Stomach (tissue), 8 donors: ENCODE measurements at regions not wholly inside any gene's neighbourhood (a gene's known extent, or its start where the extent isn't known, plus 50 kb on each side); places are given as distances from the start of the nearest gene placed in this dataset.

Experiments
- DNase-seq, 2 donors: peaks; one replicate each; pipeline versions ENCODE4 v3.0.0 to v3.0.0-alpha.2; 2013 to 2019
- H3K27ac ChIP-seq, 5 donors: fragments of 200-600 bp in 4 of 5; sonication (generic) in 4 of 5; one replicate each; pipeline ENCODE4 v1.5.1; 2013 to 2019; ENCODE audit warnings: mild to moderate bottlenecking in 1 of 5, moderate library complexity in 1 of 5
- H3K27me3 ChIP-seq, 3 donors: fragments of 200-600 bp; sonication (generic); one replicate each; pipeline ENCODE4 v1.5.1; 2017 to 2019; ENCODE audit warnings: mixed run types in 1 of 3
- H3K36me3 ChIP-seq, 4 donors: fragments of 200-600 bp; sonication (generic); 1 replicate in 3 of 4; 2 replicates in 1 of 4; pipeline ENCODE4 v1.5.1; 2016 to 2019
- H3K4me1 ChIP-seq, 4 donors: fragments of 200-600 bp; sonication (generic); one replicate each; pipeline ENCODE4 v1.5.1; 2016 to 2019
- H3K4me3 ChIP-seq, 4 donors: fragments of 200-600 bp; sonication (generic) in 3 of 4; one replicate each; pipeline ENCODE4 v1.5.1; 2016 to 2019; ENCODE audit warnings: mild to moderate bottlenecking in 1 of 4
- H3K9me3 ChIP-seq, 4 donors: fragments of 200-600 bp; sonication (generic); one replicate each; pipeline ENCODE4 v1.5.1; 2016 to 2019
- CTCF ChIP-seq, 7 experiments: fragments of 450-650 bp in 4 of 7; fragments of 200-600 bp in 3 of 7; sonication (generic) in 3 of 7; IDR thresholded peaks; one replicate each; pipeline ENCODE4 v1.5.1; 2016 to 2019; ENCODE audit warnings: antibody characterized with exemption in 7 of 7, control low read depth in 2 of 7, mild to moderate bottlenecking in 1 of 7
- EP300 ChIP-seq: sonication (generic); formaldehyde crosslinking; IDR thresholded peaks from one replicate; pipeline ENCODE4 v1.6.1; 2017; ENCODE audit warnings: antibody characterized with exemption
- POLR2A ChIP-seq, 4 donors: fragments of 450-650 bp; IDR thresholded peaks; one replicate each; pipeline ENCODE4 v1.6.1; 2016; ENCODE audit warnings: antibody characterized with exemption in 4 of 4, control low read depth in 2 of 4, mild to moderate bottlenecking in 1 of 4, moderate library complexity in 1 of 4
- POLR2AphosphoS5 ChIP-seq, 3 donors: sonication (generic); formaldehyde crosslinking; IDR thresholded peaks; one replicate each; pipeline ENCODE4 v1.6.1; 2016; ENCODE audit warnings: antibody characterized with exemption in 3 of 3
- WGBS, 5 donors: extraction: QIAGEN DNeasy Blood & Tissue Kit in 3 of 5; methylation state at CpG; one replicate each; pipeline versions ENCODE4 v1.1.5 to v1.1.7; 2013 to 2018; 5-methylcytosine and 5-hydroxymethylcytosine counted together
- intact Hi-C: fragments of 100-400 bp; cut with DNase I; formaldehyde crosslinking; loops from one replicate; pipeline ENCODE4 v1.15.1; 2023; ENCODE audit warnings: low total_unique reads
- donor health status: healthy with polysubstance abuse.
- donor health status: Bipolar disorder and iron deficiency.
- donor health status: healthy.

- no peak overlapping the region for H3K4me3 ChIP-seq
- no peaks in the 10 kb centered on the region for H3K36me3 ChIP-seq
- no peak for TF ChIP-seq POLR2AphosphoS5 (IDR thresholded peaks at IDR 0.05)
- TF ChIP-seq POLR2A (IDR thresholded peaks at IDR 0.05) = no peak
- no peak for TF ChIP-seq EP300
- no peak for TF ChIP-seq CTCF (IDR thresholded peaks at IDR 0.05)
- no peaks in the 10 kb centered on the region for H3K27me3 ChIP-seq
- H3K4me1 ChIP-seq = no peaks in the 10 kb centered on the region
- WGBS, 5 donors = 71 to 85% (median 84%) methylated on average over 3 of the region's 3 CpGs
- H3K27ac ChIP-seq = no peak overlapping the region
- no peaks in the 10 kb centered on the region for H3K9me3 ChIP-seq
- intact Hi-C loops = no loop called here
- DNase-seq = peak in 1 of 2 donors; percentile 41
These were observed 529.9 kb upstream of the ROBO1 start for GRCh38 chr3:80297720-80298119.

GRCh38 chr3:80285388-80285787 is 517.6 kb upstream of the ROBO1 start:
- 41 to 68% (median 58%) methylated on average over 1 of the region's 1 CpG for WGBS, 5 donors
- no peaks in the 10 kb centered on the region for H3K36me3 ChIP-seq
- intact Hi-C loops = no loop called here
- H3K27ac ChIP-seq = no peak overlapping the region
- DNase-seq = peak in 1 of 2 donors; percentile 7
- H3K9me3 ChIP-seq = no peaks in the 10 kb centered on the region
- TF ChIP-seq POLR2A (IDR thresholded peaks at IDR 0.05) (no peak), POLR2AphosphoS5 (IDR thresholded peaks at IDR 0.05) (no peak), EP300 (no peak), CTCF (IDR thresholded peaks at IDR 0.05) (no peak)
- no peaks in the 10 kb centered on the region for H3K4me1 ChIP-seq
- H3K27me3 ChIP-seq = no peaks in the 10 kb centered on the region
- no peak overlapping the region for H3K4me3 ChIP-seq

GRCh38 chr3:80283783-80284182 is 516.0 kb upstream of the ROBO1 start:
- Histone ChIP-seq H3K4me3 (no peak overlapping the region), H3K36me3 (no peaks in the 10 kb centered on the region), H3K9me3 (no peaks in the 10 kb centered on the region), H3K4me1 (no peaks in the 10 kb centered on the region), H3K27ac (no peak overlapping the region), H3K27me3 (no peaks in the 10 kb centered on the region)
- no peak for DNase-seq
- intact Hi-C loops = no loop called here
- 17 to 38% (median 26%) methylated on average over 2 of the region's 2 CpGs for WGBS, 5 donors
- TF ChIP-seq POLR2A (IDR thresholded peaks at IDR 0.05) (no peak), POLR2AphosphoS5 (IDR thresholded peaks at IDR 0.05) (no peak), CTCF (IDR thresholded peaks at IDR 0.05) (no peak), EP300 (no peak)

GRCh38 chr3:80278056-80278455 is 510.3 kb upstream of the ROBO1 start:
- WGBS, 5 donors = 86 to 94% (median 91%) methylated on average over 11 of the region's 11 CpGs
- Histone ChIP-seq H3K4me3 (no peak overlapping the region), H3K4me1 (no peaks in the 10 kb centered on the region), H3K27ac (no peak overlapping the region), H3K9me3 (no peaks in the 10 kb centered on the region), H3K36me3 (no peaks in the 10 kb centered on the region), H3K27me3 (no peaks in the 10 kb centered on the region)
- TF ChIP-seq POLR2AphosphoS5 (IDR thresholded peaks at IDR 0.05) (no peak), POLR2A (IDR thresholded peaks at IDR 0.05) (no peak), CTCF (IDR thresholded peaks at IDR 0.05) (no peak), EP300 (no peak)
- no peak for DNase-seq
- intact Hi-C loops = no loop called here
